ENCODE measurements at regions not wholly inside any gene's neighbourhood (a gene's known extent, or its start where the extent isn't known, plus 50 kb on each side); places are given as distances from the start of the nearest gene placed in this dataset.

GRCh38 chr2:236861196-236861875 is 224.4 kb upstream of the COPS8 start (continued):
- TF ChIP-seq SMARCC2 (IDR thresholded peaks at IDR 0.05; ENCODE audit: low read depth) (no peak), ZC3H4 (CRISPR knock-in tag; IDR thresholded peaks at IDR 0.05; ENCODE audit: borderline replicate concordance) (no peak), FOXA3 (CRISPR knock-in tag; conservative IDR thresholded peaks at IDR 0.05 in 1 of 2, IDR thresholded peaks at IDR 0.05 in 1 of 2) (no peak), POLR2B (IDR thresholded peaks at IDR 0.05; ENCODE audit: low read depth, partially characterized antibody) (no peak), HDGF (IDR thresholded peaks at IDR 0.05) (no peak), ZNF174 (CRISPR knock-in tag; IDR thresholded peaks at IDR 0.05) (no peak)

DNA sequence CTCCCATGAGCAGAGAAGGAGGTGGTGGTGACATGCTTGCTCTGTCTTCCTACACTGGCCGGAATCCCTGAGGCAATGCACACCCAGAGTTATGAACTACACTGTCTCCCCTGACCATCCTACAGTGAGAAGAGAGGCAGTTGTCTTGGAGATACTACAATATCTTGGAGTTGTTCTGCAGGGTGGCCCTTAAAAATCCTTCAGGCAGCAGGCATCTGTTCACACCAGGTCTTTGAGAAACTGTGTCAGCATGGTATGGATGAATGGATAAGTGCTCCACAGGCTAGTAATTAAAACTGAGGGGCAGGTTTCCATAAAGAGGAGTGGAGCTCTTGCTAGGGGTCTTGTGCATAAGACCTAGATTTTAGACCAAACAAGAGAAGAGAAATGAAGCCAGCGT is 223.7 kb upstream of the COPS8 start:
- in situ Hi-C loops (cut with MboI) (no loop called here), intact Hi-C loops (cut with micrococcal nuclease) (no loop called here)
- 0% methylated on average over 2 of the region's 2 CpGs for WGBS (ENCODE audit: insufficient coverage, low coverage, missing lambda C conversion rate)
- H3K27me3 ChIP-seq (ENCODE audit: control insufficient read depth in 2 of 2, insufficient read depth in 2 of 2, low read length in 2 of 2) = no peaks in the 10 kb centered on the region; a peak in 1 of 5 replicates
- no peak overlapping the region for H2AFZ ChIP-seq (ENCODE audit: low read depth, low read length)
- BruUV-seq (replicated peaks) = no TSS peak
- no peaks in the 10 kb centered on the region for H4K20me1 ChIP-seq (replicated peaks; ENCODE audit: control insufficient read depth, insufficient read depth, low read length)
- no peaks in the 10 kb centered on the region for H3K4me1 ChIP-seq (replicated peaks in 1 of 2; ENCODE audit: control insufficient read depth in 2 of 2, insufficient read depth in 2 of 2, low read length in 2 of 2)
- no peaks in the 10 kb centered on the region for H3K9me3 ChIP-seq (replicated peaks; ENCODE audit: control insufficient read depth, insufficient read depth, low read depth, low read length)
- ATAC-seq (no peak), FAIRE-seq (no peak), DNase-seq (ENCODE audit: extremely low read depth in 1 of 4, low spot score in 3 of 4) (no peak)
- no peak overlapping the region for H3K4me2 ChIP-seq (ENCODE audit: insufficient read depth, low read length)
- H3K27ac ChIP-seq (ENCODE audit: extremely low read depth, low read depth, low read length) = no peak overlapping the region
- POLR2A ChIA-PET = no interaction called here
- no peaks in the 10 kb centered on the region for H3K36me3 ChIP-seq (ENCODE audit: control insufficient read depth, insufficient read depth, low read length)
- no peaks in the 10 kb centered on the region for H3K79me2 ChIP-seq (ENCODE audit: control insufficient read depth, insufficient read depth, low read length)
- no peaks in the 10 kb centered on the region for H3K9me1 ChIP-seq (ENCODE audit: control insufficient read depth, insufficient read depth, low read length)
- CTCF ChIA-PET (ENCODE audit: low intra/inter-chr PET ratio) = no interaction called here
- no peak overlapping the region for H3K9ac ChIP-seq (ENCODE audit: insufficient read depth in 1 of 2, low read depth in 2 of 2, low read length in 2 of 2)
- no peak overlapping the region for H3K4me3 ChIP-seq
- TF ChIP-seq SP2 (IDR thresholded peaks at IDR 0.05; ENCODE audit: extremely low read depth, low read depth, low read length, poor library complexity, severe bottlenecking) (no peak), PYGO2 (tag; IDR thresholded peaks at IDR 0.05) (no peak), CREB1 (IDR thresholded peaks at IDR 0.05) (no peak), CREB1 (CRISPR knock-in tag; IDR thresholded peaks at IDR 0.05) (no peak), ZNF175 (CRISPR knock-in tag; IDR thresholded peaks at IDR 0.05; ENCODE audit: low read depth) (no peak), YY1 (IDR thresholded peaks at IDR 0.05; ENCODE audit: borderline replicate concordance in 1 of 3, control insufficient read depth in 1 of 3, extremely low read depth in 1 of 3, insufficient read depth in 3 of 3, insufficient read length in 1 of 3, insufficient replicate concordance in 2 of 3, low read depth in 1 of 3, low read length in 2 of 3) (no peak), FOXP1 (CRISPR knock-in tag; IDR thresholded peaks at IDR 0.05) (no peak), RBM25 (IDR thresholded peaks at IDR 0.05; ENCODE audit: low read depth, low read length, severe bottlenecking) (no peak), U2AF2 (optimal IDR thresholded peaks at IDR 0.05; ENCODE audit: low read depth, low read length) (no peak), MBD2 (IDR thresholded peaks at IDR 0.05; ENCODE audit: borderline replicate concordance, low read depth) (no peak), MAFG (tag; conservative IDR thresholded peaks at IDR 0.05) (no peak), ZNF639 (CRISPR knock-in tag; conservative IDR thresholded peaks at IDR 0.05 in 1 of 2, IDR thresholded peaks at IDR 0.05 in 1 of 2) (no peak)
- TF ChIP-seq, protein P1, sequence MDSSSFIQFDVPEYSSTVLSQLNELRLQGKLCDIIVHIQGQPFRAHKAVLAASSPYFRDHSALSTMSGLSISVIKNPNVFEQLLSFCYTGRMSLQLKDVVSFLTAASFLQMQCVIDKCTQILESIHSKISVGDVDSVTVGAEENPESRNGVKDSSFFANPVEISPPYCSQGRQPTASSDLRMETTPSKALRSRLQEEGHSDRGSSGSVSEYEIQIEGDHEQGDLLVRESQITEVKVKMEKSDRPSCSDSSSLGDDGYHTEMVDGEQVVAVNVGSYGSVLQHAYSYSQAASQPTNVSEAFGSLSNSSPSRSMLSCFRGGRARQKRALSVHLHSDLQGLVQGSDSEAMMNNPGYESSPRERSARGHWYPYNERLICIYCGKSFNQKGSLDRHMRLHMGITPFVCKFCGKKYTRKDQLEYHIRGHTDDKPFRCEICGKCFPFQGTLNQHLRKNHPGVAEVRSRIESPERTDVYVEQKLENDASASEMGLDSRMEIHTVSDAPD (CRISPR knock-in tag; IDR thresholded peaks at IDR 0.05) = no peak

Measured in K562 (cell line).